Transverse colon (tissue), 4 donors: ENCODE measurements at regions not wholly inside any gene's neighbourhood (a gene's known extent, or its start where the extent isn't known, plus 50 kb on each side); places are given as distances from the start of the nearest gene placed in this dataset.

ENCODE experiments used
- POLR2A ChIP-seq: fragments of 450-650 bp; IDR thresholded peaks from one replicate; pipeline ENCODE4 v1.6.1; 2016; ENCODE audit warnings: antibody characterized with exemption, mild to moderate bottlenecking, moderate library complexity
- POLR2AphosphoS5 ChIP-seq, 3 donors: sonication (generic); formaldehyde crosslinking; IDR thresholded peaks; one replicate each; pipeline ENCODE4 v1.6.1; 2016; ENCODE audit warnings: antibody characterized with exemption in 3 of 3
- TF ChIP-seq, protein P1 (sequence below), 5 experiments: fragments of 200-600 bp in 3 of 5; fragments of 450-650 bp in 2 of 5; sonication (generic) in 3 of 5; IDR thresholded peaks; 1 replicate in 2 of 5; 2 replicates in 3 of 5; pipeline ENCODE4 v1.5.1; 2016 to 2017; ENCODE audit warnings: antibody characterized with exemption in 5 of 5, inconsistent platforms in 3 of 5, mild to moderate bottlenecking in 2 of 5, moderate library complexity in 1 of 5

DNA sequence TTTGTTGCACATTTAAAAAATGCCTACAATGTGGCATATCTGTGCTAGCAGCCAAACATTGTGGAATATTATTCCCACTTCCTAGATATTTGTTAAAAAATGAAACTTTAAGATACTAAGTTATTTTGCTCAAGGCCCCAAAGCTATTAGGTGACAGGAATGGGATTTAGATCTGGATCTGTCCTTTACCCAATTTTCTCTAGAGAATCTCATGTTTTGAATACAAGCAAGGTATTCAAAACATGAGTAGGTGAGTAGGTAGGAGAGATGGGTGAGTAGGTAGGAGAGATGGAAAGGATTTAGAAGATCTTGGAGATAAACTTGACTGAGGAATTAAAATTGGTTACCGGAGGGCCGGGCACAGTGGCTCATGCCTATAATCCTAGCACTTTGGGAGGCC lies 61.2 kb upstream of the AKIRIN2 start:
- TF ChIP-seq, protein P1, sequence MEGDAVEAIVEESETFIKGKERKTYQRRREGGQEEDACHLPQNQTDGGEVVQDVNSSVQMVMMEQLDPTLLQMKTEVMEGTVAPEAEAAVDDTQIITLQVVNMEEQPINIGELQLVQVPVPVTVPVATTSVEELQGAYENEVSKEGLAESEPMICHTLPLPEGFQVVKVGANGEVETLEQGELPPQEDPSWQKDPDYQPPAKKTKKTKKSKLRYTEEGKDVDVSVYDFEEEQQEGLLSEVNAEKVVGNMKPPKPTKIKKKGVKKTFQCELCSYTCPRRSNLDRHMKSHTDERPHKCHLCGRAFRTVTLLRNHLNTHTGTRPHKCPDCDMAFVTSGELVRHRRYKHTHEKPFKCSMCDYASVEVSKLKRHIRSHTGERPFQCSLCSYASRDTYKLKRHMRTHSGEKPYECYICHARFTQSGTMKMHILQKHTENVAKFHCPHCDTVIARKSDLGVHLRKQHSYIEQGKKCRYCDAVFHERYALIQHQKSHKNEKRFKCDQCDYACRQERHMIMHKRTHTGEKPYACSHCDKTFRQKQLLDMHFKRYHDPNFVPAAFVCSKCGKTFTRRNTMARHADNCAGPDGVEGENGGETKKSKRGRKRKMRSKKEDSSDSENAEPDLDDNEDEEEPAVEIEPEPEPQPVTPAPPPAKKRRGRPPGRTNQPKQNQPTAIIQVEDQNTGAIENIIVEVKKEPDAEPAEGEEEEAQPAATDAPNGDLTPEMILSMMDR (IDR thresholded peaks at IDR 0.05): no peak
- no peak for TF ChIP-seq POLR2AphosphoS5 (IDR thresholded peaks at IDR 0.05)
- TF ChIP-seq POLR2A: no peak
